Activated naive CD8-positive, alpha-beta T cell treated with anti-CD3 and anti-CD28 coated beads, Interleukin-2, amount 50 U/mL, for 24 hours (primary cell): ENCODE measurements at regions not wholly inside any gene's neighbourhood (a gene's known extent, or its start where the extent isn't known, plus 50 kb on each side); places are given as distances from the start of the nearest gene placed in this dataset.

Experiments used
- ATAC-seq: fragments of 150-1000 bp; cut with Tn5 transposase; one replicate; pipeline ENCODE4 v1.10.0; 2021
- DNase-seq: peaks from one replicate; pipeline ENCODE4 v3.0.0; 2021
- H3K27ac Mint-ChIP-seq: one replicate; pipeline ENCODE4 v1.8.0; 2021; ENCODE audit warnings: mild to moderate bottlenecking, mixed read lengths
- H3K27me3 Mint-ChIP-seq: one replicate; pipeline ENCODE4 v1.8.0; 2021; ENCODE audit warnings: mixed read lengths
- H3K36me3 Mint-ChIP-seq: one replicate; pipeline ENCODE4 v1.8.0; 2021; ENCODE audit warnings: low read depth, mixed read lengths
- H3K4me1 Mint-ChIP-seq: one replicate; pipeline ENCODE4 v1.8.0; 2021; ENCODE audit warnings: mixed read lengths
- H3K4me3 Mint-ChIP-seq: one replicate; pipeline ENCODE4 v1.8.0; 2021; ENCODE audit warnings: mild to moderate bottlenecking, moderate library complexity, mixed read lengths
- H3K9me3 Mint-ChIP-seq: one replicate; pipeline ENCODE4 v1.8.0; 2021; ENCODE audit warnings: mixed read lengths

DNA sequence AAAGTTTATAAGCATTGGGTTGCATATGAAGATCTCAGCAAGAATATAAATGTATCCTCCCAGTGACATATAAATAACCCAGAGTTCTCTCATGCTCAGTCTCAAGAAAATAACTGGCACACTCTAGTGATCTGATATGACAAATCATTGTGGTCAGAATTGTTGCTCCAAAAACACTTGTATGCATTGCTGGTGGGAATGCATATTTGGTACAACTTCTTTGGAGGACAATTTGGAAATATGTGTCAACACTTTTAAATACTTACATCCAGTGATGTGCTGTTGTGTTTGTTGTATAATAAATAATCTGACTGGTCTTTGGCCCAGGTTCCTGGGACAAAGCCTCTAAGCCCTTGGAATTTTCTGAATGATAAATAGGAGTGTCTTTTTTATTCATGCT lies 66.7 kb upstream of the STT3B start:
- H3K4me3 Mint-ChIP-seq, result no peak overlapping the region
- H3K27ac Mint-ChIP-seq, result no peak overlapping the region
- peaks cover 4% of the 10 kb centered on the region for H3K9me3 Mint-ChIP-seq
- no peaks in the 10 kb centered on the region for H3K27me3 Mint-ChIP-seq
- DNase-seq (no peak), ATAC-seq (no peak)
- peaks cover 47% of the 10 kb centered on the region for H3K4me1 Mint-ChIP-seq
- peaks cover 3% of the 10 kb centered on the region for H3K36me3 Mint-ChIP-seq

DNA sequence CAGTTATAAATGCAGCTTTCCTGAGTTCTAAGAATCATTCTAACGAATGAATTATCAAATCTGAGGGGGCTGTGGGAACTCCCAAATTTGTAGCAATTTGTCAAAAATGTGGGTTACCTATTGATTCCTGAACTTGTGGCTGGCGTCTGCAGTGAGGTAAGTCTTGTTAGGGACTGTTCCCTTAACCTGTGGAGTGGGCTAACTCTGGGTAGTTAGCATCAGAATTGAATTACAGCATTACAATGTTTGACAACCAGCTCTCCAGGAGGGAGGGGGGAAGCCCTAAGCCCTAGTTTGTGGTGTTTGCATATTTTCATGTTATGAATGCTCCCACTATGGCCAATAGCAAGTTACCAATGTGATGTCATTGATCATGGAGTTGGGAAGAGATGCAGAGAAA lies 65.9 kb upstream of the STT3B start:
- ATAC-seq, result no peak
- Mint-ChIP-seq H3K4me3 (no peak overlapping the region), H3K27me3 (no peaks in the 10 kb centered on the region), H3K9me3 (peaks cover 5% of the 10 kb centered on the region), H3K36me3 (peaks cover 3% of the 10 kb centered on the region), H3K27ac (no peak overlapping the region), H3K4me1 (peaks cover 39% of the 10 kb centered on the region)
- DNase-seq, result no peak

DNA sequence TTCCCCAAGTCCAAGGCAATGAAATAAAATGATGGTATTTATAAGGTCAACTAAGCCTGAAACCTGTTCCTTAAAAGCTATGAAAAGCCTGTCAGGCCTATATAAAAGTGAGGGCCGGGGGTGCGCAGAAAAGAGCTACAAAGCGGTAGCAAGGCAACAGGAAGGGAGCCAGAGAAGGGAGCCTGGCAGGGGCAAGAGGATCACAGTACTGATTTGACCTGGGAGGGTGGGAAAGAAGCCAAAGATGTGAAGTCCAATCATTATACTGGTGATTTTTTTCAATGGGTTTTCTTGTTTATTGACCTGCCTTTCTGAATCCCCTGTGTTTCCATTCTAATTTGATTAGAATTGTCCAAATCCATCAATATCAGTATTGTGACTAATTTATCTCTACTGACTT lies 64.3 kb upstream of the STT3B start:
- H3K27ac Mint-ChIP-seq, result no peak overlapping the region

DNA sequence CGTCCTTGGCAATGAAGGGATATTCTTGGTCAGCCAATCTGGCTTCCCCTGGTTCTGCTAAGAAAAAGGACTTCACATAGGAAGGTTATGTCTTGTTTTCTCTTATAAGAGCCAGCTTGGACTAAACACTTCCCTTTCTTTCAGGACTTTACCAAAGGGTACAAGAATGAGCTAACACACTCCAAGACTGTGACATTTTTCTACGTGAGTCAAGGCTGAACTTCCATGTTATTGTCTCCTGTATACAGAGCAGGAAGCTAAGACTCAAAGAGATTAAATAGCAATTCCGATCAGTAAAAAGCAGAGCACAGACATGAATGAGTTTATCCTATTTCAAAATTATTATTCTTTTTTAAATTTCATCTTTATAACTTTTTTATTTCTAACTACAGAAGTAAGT lies 63.3 kb upstream of the STT3B start:
- Mint-ChIP-seq H3K4me3 (no peak overlapping the region), H3K36me3 (peaks cover 17% of the 10 kb centered on the region), H3K27ac (no peak overlapping the region), H3K9me3 (peaks cover 25% of the 10 kb centered on the region), H3K4me1 (peaks cover 29% of the 10 kb centered on the region), H3K27me3 (no peaks in the 10 kb centered on the region)
- ATAC-seq, result no peak
- no peak for DNase-seq

More for the DNA sequence above, 64.3 kb upstream of the STT3B start:
- Mint-ChIP-seq H3K4me1 (peaks cover 37% of the 10 kb centered on the region), H3K27me3 (no peaks in the 10 kb centered on the region), H3K36me3 (peaks cover 14% of the 10 kb centered on the region), H3K9me3 (peaks cover 20% of the 10 kb centered on the region), H3K4me3 (no peak overlapping the region)
- ATAC-seq (no peak), DNase-seq (no peak)

DNA sequence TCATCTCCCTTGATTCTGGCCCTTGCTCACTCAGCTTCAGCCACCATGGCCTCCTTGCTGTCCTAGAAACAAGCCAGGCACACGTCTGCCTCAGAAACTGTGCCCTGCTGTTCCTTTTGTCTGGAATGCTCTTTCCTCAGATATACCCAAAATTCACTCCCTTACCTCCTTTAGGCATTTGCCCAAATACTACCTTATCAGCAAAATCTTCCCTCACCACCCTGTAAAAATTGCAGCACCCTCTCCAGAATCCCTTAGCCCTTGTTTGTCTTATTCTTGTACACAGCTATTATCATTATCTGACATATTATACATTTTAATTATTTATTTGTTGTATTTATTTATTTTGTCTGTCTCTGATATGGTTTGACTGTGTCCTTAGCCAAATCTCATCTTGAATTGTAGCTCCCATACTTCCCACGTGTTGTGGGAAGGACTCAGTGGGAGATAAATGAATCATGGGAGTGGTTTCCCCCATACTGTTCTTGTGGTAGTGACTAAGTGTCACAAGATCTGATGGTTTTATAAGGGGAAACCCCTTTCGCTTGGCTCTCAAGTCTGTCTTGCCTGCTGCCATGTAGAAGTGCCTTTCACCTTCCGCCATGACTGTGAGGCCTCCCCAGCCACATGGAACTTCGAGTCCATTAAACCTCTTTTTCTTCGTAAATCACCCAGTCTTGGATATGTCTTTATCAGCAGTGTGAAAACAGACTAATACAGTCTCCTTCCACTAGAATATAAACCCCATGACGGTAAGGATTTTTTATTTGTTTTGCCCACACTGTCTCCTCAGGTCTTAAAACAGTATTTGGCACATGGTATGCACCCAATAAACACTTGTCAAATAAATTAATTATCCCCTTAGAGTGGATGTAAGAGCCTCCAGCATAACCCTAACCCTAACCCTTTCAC lies 60.0 kb upstream of the STT3B start:
- DNase-seq (peak; percentile 40), ATAC-seq (peak; percentile 92)
- no peaks in the 10 kb centered on the region for H3K27me3 Mint-ChIP-seq
- H3K36me3 Mint-ChIP-seq, result peaks cover 17% of the 10 kb centered on the region
- peak overlapping the region; percentile 76 for H3K27ac Mint-ChIP-seq
- peaks cover 14% of the 10 kb centered on the region for H3K4me1 Mint-ChIP-seq
- H3K4me3 Mint-ChIP-seq, result no peak overlapping the region
- H3K9me3 Mint-ChIP-seq, result peaks cover 25% of the 10 kb centered on the region

DNA sequence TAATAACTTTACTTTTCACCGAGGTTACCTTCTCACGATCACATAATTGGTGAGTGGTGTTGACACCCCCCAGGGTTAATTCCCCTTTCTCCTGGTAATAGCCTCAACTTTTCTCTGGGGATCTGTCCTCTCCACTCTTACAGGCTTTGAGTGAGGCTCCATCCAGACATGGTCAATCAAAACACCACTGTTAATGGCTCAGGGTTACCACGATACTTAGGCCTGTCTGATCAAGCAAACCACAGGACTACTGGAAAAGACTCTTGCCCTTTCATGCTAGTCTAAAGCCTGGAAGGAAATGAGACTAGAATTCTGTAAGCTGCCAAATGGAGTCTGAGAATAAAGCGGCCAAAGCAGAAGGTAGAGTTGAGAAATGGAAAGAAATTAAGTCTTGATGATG lies 56.5 kb upstream of the STT3B start:
- Mint-ChIP-seq H3K36me3 (peaks cover 14% of the 10 kb centered on the region), H3K4me1 (peaks cover 14% of the 10 kb centered on the region), H3K27ac (no peak overlapping the region), H3K27me3 (no peaks in the 10 kb centered on the region), H3K4me3 (no peak overlapping the region), H3K9me3 (peaks cover 31% of the 10 kb centered on the region)
- DNase-seq (no peak), ATAC-seq (no peak)

DNA sequence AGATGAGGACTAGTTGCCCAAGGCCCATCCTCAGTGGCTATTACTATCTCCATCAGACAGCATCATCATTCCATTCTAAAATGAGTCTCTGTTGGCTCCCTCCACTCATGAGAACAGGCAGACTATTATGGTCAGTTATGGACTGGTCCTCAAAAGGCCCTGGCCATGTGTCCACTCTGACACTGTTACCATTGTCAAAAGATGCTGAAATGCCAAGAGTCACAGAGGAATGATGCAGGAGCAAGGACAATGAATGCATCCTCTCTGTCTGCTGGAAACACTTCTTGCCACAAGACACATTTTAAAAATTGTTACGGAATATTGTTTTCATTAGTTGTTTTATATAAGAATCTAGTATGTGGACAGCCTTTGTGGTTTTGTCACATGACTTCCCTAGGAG lies 53.3 kb upstream of the STT3B start:
- no peak for ATAC-seq
- no peak for DNase-seq
- Mint-ChIP-seq H3K27me3 (no peaks in the 10 kb centered on the region), H3K36me3 (no peaks in the 10 kb centered on the region), H3K27ac (no peak overlapping the region), H3K4me3 (no peak overlapping the region), H3K9me3 (peaks cover 10% of the 10 kb centered on the region), H3K4me1 (no peaks in the 10 kb centered on the region)

DNA sequence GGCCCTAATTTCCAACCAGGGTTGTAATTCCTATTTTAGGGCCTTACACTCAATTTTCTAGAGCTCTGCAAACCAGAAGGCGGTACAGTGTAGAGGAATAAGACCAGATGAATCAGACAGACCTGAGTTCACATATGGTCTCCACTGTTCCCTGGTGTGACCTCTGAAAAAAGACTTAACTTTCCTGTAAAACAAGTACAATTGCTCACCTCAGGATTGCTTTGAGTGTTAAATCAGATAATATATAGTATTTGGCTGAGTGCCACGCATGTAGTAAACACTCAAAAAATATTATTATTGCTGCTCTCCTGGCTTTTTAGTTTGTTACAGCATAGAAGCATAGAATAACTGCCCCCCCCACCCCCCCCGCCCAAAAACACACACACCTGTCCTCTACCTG lies 51.0 kb upstream of the STT3B start:
- Mint-ChIP-seq H3K27ac (no peak overlapping the region), H3K9me3 (peaks cover 10% of the 10 kb centered on the region), H3K27me3 (no peaks in the 10 kb centered on the region), H3K36me3 (no peaks in the 10 kb centered on the region), H3K4me3 (no peak overlapping the region), H3K4me1 (no peaks in the 10 kb centered on the region)
- no peak for DNase-seq
- ATAC-seq, result no peak

DNA sequence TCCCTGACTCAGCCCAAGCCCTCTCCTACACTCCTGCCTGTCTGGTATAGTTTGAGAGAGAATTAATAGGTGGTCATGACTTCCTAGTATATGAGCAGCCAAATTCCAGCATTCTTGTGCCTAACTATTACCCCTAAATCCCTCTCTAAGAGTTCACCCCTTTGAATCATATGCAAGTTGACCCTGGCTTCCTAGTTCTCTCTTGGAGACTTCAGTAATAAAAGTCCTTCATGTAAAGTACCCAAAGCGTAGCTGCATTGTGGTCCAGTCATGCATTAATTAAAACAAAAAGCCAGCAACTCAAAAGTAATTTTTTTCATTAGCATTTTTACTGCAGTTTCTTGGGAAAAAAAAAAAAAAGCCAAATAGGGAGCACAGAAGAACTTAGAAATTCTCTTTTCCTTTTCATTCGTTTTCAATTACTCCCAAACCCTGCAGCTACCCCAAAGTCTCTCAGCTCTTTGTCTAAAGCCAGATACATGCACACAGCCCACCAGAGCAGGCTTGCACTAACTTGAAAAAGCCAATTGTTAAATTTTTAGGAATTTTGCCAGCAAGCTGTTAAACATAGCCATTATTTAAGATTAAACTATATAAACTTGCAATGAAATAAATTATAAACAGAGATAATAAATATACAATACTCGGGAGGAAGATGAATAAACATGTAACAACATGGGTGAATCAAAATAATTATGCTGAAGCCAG lies 50.1 kb upstream of the STT3B start:
- Mint-ChIP-seq H3K4me1 (no peaks in the 10 kb centered on the region), H3K36me3 (no peaks in the 10 kb centered on the region), H3K27ac (no peak overlapping the region), H3K27me3 (no peaks in the 10 kb centered on the region), H3K9me3 (peaks cover 10% of the 10 kb centered on the region), H3K4me3 (no peak overlapping the region)
- no peak for DNase-seq
- no peak for ATAC-seq
